GM21825 (cell line): ENCODE measurements at regions not wholly inside any gene's neighbourhood (a gene's known extent, or its start where the extent isn't known, plus 50 kb on each side); places are given as distances from the start of the nearest gene placed in this dataset.
"Not testable (repeated sequence)": the region's sequence is repeated elsewhere in the genome, so short reads cannot be mapped to it uniquely, and the experiment has no call there.

ENCODE experiments used
- ATAC-seq: cut with Tn5 transposase; IDR thresholded peaks from one replicate; pipeline ENCODE4 v1.9.1; 2021; ENCODE audit warnings: mild to moderate bottlenecking, moderate library complexity; ENCODE audit not compliant: unreplicated experiment

GRCh38 chr12:47610686-47611252 lies 95.1 kb downstream of the RPAP3 start:
- ATAC-seq, result no peak

- no peak for ATAC-seq
These were observed 96.0 kb downstream of the RPAP3 start for GRCh38 chr12:47609806-47610205.

GRCh38 chr12:47608671-47609070 lies 97.2 kb downstream of the RPAP3 start:
- not testable (repeated sequence) for ATAC-seq

- ATAC-seq, result no peak
These were observed 101.5 kb downstream of the RPAP3 start for GRCh38 chr12:47604221-47604873.

- ATAC-seq, result no peak
These were observed 102.8 kb downstream of the RPAP3 start for GRCh38 chr12:47602949-47603558.

GRCh38 chr12:47602325-47602724 lies 103.5 kb downstream of the RPAP3 start:
- no peak for ATAC-seq

- no peak for ATAC-seq
These were observed 104.8 kb downstream of the RPAP3 start for GRCh38 chr12:47601071-47601470.

- ATAC-seq, result no peak
These were observed 114.0 kb downstream of the RPAP3 start for GRCh38 chr12:47591795-47592194.

- ATAC-seq, result no peak
These were observed 114.5 kb downstream of the RPAP3 start for GRCh38 chr12:47591361-47591791.

GRCh38 chr12:47590771-47591360 lies 115.0 kb downstream of the RPAP3 start:
- no peak for ATAC-seq

- no peak for ATAC-seq
These were observed 118.7 kb downstream of the RPAP3 start for GRCh38 chr12:47586952-47587669.

- ATAC-seq, result no peak
These were observed 120.3 kb downstream of the RPAP3 start for GRCh38 chr12:47585507-47585906.

GRCh38 chr12:47578836-47579235 lies 127.0 kb downstream of the RPAP3 start:
- ATAC-seq, result no peak

GRCh38 chr12:47577206-47577989 lies 128.4 kb downstream of the RPAP3 start:
- ATAC-seq, result no peak

- ATAC-seq, result no peak
These were observed 129.4 kb downstream of the RPAP3 start for GRCh38 chr12:47576289-47576945.

- ATAC-seq, result no peak
These were observed 131.4 kb downstream of the RPAP3 start for GRCh38 chr12:47574252-47575021.

GRCh38 chr12:47573146-47573659 lies 132.6 kb downstream of the RPAP3 start:
- ATAC-seq, result no peak

- no peak for ATAC-seq
These were observed 135.7 kb downstream of the RPAP3 start for GRCh38 chr12:47570151-47570550.

- no peak for ATAC-seq
These were observed 143.6 kb downstream of the RPAP3 start for GRCh38 chr12:47562201-47562600.
